Thyroid gland (tissue), 4 donors: ENCODE measurements at regions not wholly inside any gene's neighbourhood (a gene's known extent, or its start where the extent isn't known, plus 50 kb on each side); places are given as distances from the start of the nearest gene placed in this dataset.
"Not testable (repeated sequence)": the region's sequence is repeated elsewhere in the genome, so short reads cannot be mapped to it uniquely, and the experiment has no call there.

ENCODE experiments used
- POLR2A ChIP-seq, 2 donors: fragments of 450-650 bp; IDR thresholded peaks; one replicate each; pipeline ENCODE4 v1.6.1; 2017; ENCODE audit warnings: antibody characterized with exemption in 2 of 2, mild to moderate bottlenecking in 2 of 2, moderate library complexity in 1 of 2
- TF ChIP-seq, protein P1 (sequence below), 6 experiments: fragments of 200-600 bp in 3 of 6; fragments of 450-650 bp in 3 of 6; sonication (generic) in 3 of 6; IDR thresholded peaks; one replicate each; pipeline ENCODE4 v1.5.1; 2016 to 2019; ENCODE audit warnings: antibody characterized with exemption in 6 of 6, mild to moderate bottlenecking in 2 of 6, inconsistent platforms in 1 of 6, moderate library complexity in 1 of 6

DNA sequence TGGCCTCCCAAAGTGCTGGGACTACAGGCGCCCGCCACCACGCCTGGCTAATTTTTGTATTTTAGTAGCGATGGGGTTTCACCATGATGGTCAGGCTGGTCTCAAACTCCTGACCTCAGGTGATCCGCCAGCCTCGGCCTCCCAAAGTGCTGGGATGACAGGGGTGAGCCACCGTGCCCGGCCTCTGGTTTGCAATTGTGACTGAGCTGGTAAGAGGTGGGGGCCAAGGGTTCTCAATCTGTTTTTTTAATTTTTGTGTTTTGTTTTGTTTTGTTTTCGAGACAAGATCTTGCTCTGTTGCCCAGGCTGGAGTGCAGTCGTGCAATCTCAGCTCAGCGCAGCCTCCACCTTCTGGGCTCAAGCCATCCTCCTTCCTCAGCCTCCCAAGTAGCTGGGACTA, 196.2 kb downstream of the CRLF2 start:
- TF ChIP-seq, protein P1, sequence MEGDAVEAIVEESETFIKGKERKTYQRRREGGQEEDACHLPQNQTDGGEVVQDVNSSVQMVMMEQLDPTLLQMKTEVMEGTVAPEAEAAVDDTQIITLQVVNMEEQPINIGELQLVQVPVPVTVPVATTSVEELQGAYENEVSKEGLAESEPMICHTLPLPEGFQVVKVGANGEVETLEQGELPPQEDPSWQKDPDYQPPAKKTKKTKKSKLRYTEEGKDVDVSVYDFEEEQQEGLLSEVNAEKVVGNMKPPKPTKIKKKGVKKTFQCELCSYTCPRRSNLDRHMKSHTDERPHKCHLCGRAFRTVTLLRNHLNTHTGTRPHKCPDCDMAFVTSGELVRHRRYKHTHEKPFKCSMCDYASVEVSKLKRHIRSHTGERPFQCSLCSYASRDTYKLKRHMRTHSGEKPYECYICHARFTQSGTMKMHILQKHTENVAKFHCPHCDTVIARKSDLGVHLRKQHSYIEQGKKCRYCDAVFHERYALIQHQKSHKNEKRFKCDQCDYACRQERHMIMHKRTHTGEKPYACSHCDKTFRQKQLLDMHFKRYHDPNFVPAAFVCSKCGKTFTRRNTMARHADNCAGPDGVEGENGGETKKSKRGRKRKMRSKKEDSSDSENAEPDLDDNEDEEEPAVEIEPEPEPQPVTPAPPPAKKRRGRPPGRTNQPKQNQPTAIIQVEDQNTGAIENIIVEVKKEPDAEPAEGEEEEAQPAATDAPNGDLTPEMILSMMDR (IDR thresholded peaks at IDR 0.05) = not testable (repeated sequence)
- not testable (repeated sequence) for TF ChIP-seq POLR2A (IDR thresholded peaks at IDR 0.05)
